ENCODE measurements at regions not wholly inside any gene's neighbourhood (a gene's known extent, or its start where the extent isn't known, plus 50 kb on each side); places are given as distances from the start of the nearest gene placed in this dataset.

GRCh38 chr2:64779117-64779690 is 125.5 kb upstream of the SERTAD2 start:
- TF ChIP-seq CTCF (tag by site-specific recombination; IDR thresholded peaks at IDR 0.05) = no peak
- TF ChIP-seq TCF7L2 (IDR thresholded peaks at IDR 0.05; ENCODE audit: borderline replicate concordance, low read depth, low read length) = no peak
- no peak for TF ChIP-seq ZNF174 (tag by site-specific recombination; IDR thresholded peaks at IDR 0.05)
- no peak for TF ChIP-seq ZNF513 (tag by site-specific recombination; IDR thresholded peaks at IDR 0.05)
- no peak for TF ChIP-seq ZNF266 (tag by site-specific recombination; IDR thresholded peaks at IDR 0.05; ENCODE audit: low read depth)
- 0 out of 2 replicates have a peak, but pooled peaks have one; percentile 31 for TF ChIP-seq PRDM10 (tag by site-specific recombination; IDR thresholded peaks at IDR 0.05)
- TF ChIP-seq AEBP2 (tag by site-specific recombination; IDR thresholded peaks at IDR 0.05; ENCODE audit: borderline replicate concordance) = no peak
- TF ChIP-seq YY1 (tag by site-specific recombination; IDR thresholded peaks at IDR 0.05) = no peak
- TF ChIP-seq ZNF558 (tag by site-specific recombination; IDR thresholded peaks at IDR 0.05) = no peak
- no peak for TF ChIP-seq ZNF624 (tag by site-specific recombination; IDR thresholded peaks at IDR 0.05)

All from HEK293 (cell line).